SKM-1 treated with dmso at 0.1 percent for 144 hours (cell line): ENCODE measurements at regions not wholly inside any gene's neighbourhood (a gene's known extent, or its start where the extent isn't known, plus 50 kb on each side); places are given as distances from the start of the nearest gene placed in this dataset.

Experiments used
- DNase-seq: peaks from one replicate; lab custom pipeline; 2025; ENCODE audit not compliant: unreplicated experiment; lab: John Stamatoyannopoulos, UW

- DNase-seq, result no peak
Observed at GRCh38 chr2:8623958-8624591, 57.8 kb upstream of the ID2 start.

- DNase-seq, result no peak
Observed at GRCh38 chr2:8624855-8625398, 56.9 kb upstream of the ID2 start.

DNA sequence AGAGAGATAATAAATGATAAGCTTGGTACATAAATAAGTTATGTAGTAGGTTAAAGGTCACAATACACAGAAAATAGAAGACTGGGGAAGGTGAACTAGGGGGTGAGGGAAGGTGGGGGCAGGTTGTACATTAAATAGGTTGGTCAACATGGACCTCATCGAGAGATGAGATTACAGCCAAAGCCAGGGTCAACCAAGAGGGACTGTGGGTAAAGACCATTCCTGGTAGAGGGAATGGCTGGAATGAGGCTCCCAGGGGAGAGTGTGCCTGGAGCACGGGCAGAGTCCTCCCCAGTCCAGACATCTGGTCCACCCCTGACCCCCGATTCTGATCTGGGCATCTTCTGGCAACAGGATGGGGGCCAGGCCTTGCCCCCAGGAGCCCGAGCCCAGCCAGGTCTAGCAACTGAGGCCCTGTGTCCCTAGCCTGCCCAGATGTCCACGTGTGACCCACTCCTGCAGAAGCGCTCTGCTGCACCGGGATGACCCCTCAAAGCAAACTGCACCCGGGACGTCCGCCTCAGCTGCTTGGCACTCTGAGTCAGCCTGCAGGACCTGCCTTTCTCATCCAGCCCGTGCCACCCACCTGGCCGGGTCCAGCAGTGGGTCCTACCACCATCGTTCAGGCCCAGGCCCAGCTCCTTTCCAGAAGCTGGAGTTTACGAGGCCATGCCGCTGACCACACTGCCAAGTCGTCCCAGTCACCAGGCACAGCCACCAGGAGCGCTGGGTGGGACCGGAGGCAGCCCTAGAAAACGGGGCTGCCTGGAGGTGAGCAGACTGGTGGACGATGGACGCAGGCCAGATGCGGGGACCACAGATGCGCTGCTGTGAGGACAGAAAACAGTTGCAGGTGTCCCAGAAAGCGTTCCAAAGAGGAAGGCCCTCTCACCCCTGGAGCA lies 56.2 kb upstream of the ID2 start:
- no peak for DNase-seq

GRCh38 chr2:8626572-8626971 lies 55.3 kb upstream of the ID2 start:
- no peak for DNase-seq

GRCh38 chr2:8627019-8627691 lies 54.7 kb upstream of the ID2 start:
- DNase-seq, result no peak

DNA sequence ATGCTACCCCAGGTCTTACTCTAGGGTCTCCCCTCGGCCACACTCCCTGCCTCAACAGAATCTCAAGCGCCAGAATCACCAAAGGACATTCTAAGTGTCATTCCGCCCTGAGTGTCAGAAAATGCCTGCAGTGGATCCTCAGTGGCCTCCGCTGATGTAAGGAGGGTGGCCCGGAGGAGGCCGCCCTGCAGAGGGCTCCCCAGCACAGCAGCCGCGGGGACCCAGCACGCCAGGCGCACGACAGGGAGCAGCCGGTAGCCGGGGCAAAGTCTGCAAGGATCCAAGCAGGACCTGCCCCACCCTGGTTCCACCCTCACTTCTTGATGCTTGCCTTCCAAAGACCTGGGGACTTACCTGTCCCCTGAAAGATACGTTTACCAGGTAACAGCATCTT lies 54.2 kb upstream of the ID2 start:
- DNase-seq, result no peak

DNA sequence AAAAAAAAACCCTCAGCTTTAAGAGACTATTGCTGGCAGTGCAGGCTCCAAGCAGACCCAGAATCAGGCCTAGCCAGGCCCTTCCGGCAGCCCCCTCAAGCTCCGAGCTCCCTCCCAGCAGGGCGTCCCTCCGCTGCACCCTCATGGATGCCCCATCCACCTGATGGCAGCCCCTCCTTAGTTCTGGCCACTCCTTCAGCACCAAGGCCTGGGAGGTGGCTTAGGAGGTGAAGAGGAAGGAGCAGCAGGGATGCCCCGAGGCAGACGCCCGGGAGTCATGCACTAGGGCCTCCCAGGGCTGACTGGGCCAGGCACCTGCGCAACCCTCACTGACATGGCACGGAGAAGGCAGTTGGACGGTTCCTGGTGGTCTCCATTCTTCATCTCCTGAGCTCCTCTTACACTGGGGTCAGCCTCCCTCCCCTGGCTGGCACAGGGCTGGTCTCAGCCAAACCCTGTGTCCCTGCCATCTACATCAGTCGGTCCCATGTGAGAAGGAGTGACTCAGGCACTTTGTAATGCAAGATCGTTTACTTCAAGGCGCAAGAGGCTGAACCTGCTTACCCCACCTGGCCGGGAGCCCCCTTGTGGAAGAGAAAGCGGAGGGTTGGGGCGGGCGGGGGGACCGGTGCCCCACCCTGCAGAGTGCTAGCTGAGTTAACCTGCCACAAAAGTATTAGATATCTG lies 53.5 kb upstream of the ID2 start:
- no peak for DNase-seq

DNA sequence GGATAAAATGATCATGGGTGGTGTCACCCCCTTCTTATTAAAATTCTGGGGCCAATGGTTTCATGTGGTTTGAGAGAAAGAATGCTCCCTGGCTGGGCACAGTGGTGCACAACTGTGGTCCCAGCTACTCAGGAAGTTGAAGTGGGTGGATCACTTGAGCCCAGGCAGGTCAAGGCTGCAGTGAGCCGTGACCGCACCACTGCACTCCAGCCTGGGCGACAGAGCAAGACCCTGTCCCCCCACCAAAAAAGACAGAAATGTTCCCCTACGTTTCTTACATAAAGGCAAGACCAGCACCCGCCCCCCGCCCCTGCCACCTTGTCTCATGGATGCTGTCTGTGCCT lies 53.0 kb upstream of the ID2 start:
- DNase-seq, result no peak

DNA sequence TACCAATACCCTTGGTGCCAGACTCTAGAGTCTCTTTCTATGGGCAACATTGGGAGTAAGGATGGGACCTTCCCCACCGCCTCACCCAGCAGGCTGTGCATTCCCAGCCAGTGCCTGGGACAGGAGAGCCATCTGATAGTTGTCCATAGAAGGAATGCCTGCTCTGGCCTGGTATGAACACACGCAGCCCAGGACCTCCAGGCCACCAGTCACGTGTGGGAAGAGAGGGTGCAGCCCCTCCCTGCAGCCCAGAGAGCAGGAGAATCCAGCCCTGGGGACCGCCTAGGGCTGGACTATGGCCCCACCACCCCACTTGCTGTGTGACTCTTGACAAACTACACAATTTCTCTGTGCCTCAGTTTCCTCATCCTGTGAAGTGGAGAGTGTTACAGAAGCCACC lies 52.5 kb upstream of the ID2 start:
- DNase-seq, result no peak

DNA sequence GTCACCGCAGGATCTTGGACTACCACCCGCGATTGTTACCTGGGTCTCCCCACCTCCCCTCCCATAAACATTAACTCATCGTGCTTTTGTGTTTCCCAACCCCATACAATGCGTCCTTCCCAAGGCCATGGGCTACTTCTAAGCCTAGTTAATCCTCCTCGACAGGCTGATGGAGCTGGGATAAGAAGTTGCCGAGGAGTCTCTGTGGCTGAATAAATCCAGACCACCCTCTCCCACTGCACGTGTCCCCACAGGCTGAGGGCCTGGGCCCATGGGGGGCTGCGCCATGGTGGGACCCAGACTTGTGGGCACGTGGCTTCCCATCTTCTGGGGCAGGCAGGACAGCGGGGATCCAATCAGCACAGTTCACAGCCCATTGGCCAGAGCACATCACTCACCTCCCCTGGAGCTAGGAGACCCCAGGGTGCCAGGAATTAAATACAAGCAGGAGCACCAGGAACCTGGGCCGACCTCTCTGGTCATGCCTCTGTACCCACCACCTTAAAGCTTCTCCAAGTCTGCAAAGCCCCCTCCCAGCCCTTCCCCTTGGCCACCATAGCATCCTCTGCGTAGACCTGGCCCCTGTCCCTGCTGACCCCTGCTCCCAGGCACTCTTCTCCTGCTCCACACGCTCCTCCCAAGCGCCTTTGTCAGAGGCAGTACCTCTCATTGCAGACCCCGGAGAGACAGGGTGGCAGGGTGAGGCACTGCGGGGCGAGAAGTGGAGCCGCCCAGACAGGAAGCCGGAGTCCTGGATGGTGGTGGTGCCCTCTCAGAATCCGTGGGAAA lies 51.0 kb upstream of the ID2 start:
- no peak for DNase-seq

- no peak for DNase-seq
Observed at GRCh38 chr2:8631465-8632005, 50.3 kb upstream of the ID2 start.
